Lower leg skin (tissue), 4 donors: ENCODE measurements at regions not wholly inside any gene's neighbourhood (a gene's known extent, or its start where the extent isn't known, plus 50 kb on each side); places are given as distances from the start of the nearest gene placed in this dataset.

ENCODE experiments used
- DNase-seq, 2 donors: peaks; one replicate each; pipeline ENCODE4 v3.0.0-alpha.2; 2019; ENCODE audit warnings: low spot score in 2 of 2
- H3K4me3 ChIP-seq: fragments of 200-600 bp; sonication (generic); 2 replicates; pipeline ENCODE4 v1.5.1; 2017; ENCODE audit warnings: mild to moderate bottlenecking, low read depth; ENCODE audit not compliant: poor library complexity, severe bottlenecking
- CTCF ChIP-seq, 3 donors: fragments of 450-650 bp; IDR thresholded peaks; one replicate each; pipeline ENCODE4 v1.5.1; 2016; ENCODE audit warnings: antibody characterized with exemption in 3 of 3, mild to moderate bottlenecking in 3 of 3, moderate library complexity in 2 of 3
- POLR2A ChIP-seq, 2 donors: fragments of 450-650 bp; IDR thresholded peaks; one replicate each; pipeline ENCODE4 v1.6.1; 2016 to 2017; ENCODE audit warnings: antibody characterized with exemption in 2 of 2, mild to moderate bottlenecking in 1 of 2, moderate library complexity in 1 of 2
- WGBS, 2 donors: methylation state at CpG; one replicate each; pipeline ENCODE4 v1.1.5; 2018; 5-methylcytosine and 5-hydroxymethylcytosine counted together
- intact Hi-C: fragments of 100-400 bp; cut with DNase I; formaldehyde crosslinking; loops from one replicate; pipeline ENCODE4 v1.15.0; 2023; ENCODE audit warnings: low total_unique reads

GRCh38 chr6:14682812-14683211 is 563.1 kb upstream of the JARID2 start:
- intact Hi-C loops, result no loop called here
- 96 to 100% methylated on average over 1 of the region's 1 CpG for WGBS, 2 donors
- DNase-seq, result no peak
- no peak overlapping the region for H3K4me3 ChIP-seq
- TF ChIP-seq POLR2A (IDR thresholded peaks at IDR 0.05), result no peak
- no peak for TF ChIP-seq CTCF (IDR thresholded peaks at IDR 0.05)

GRCh38 chr6:14689639-14690038 is 556.2 kb upstream of the JARID2 start:
- WGBS, 2 donors, result 80 to 85% methylated on average over 6 of the region's 6 CpGs
- intact Hi-C loops, result no loop called here
- H3K4me3 ChIP-seq, result no peak overlapping the region
- DNase-seq, result no peak
- TF ChIP-seq POLR2A (IDR thresholded peaks at IDR 0.05) (no peak), CTCF (IDR thresholded peaks at IDR 0.05) (no peak)

GRCh38 chr6:14690120-14691056 is 555.5 kb upstream of the JARID2 start:
- intact Hi-C loops, result no loop called here
- DNase-seq, result no peak
- WGBS, 2 donors, result 90 to 92% methylated on average over 8 of the region's 8 CpGs
- TF ChIP-seq CTCF (IDR thresholded peaks at IDR 0.05) (no peak), POLR2A (IDR thresholded peaks at IDR 0.05) (no peak)
- no peak overlapping the region for H3K4me3 ChIP-seq

- no peak for DNase-seq
- intact Hi-C loops, result no loop called here
- no peak overlapping the region for H3K4me3 ChIP-seq
- no peak for TF ChIP-seq CTCF (IDR thresholded peaks at IDR 0.05)
- TF ChIP-seq POLR2A (IDR thresholded peaks at IDR 0.05), result no peak
- 84 to 87% methylated on average over 1 of the region's 1 CpG for WGBS, 2 donors
These were observed 553.7 kb upstream of the JARID2 start for GRCh38 chr6:14692208-14692607.

GRCh38 chr6:14693301-14694192 is 552.3 kb upstream of the JARID2 start:
- 45 to 54% methylated on average over 10 of the region's 10 CpGs for WGBS, 2 donors
- no peak for DNase-seq
- TF ChIP-seq POLR2A (IDR thresholded peaks at IDR 0.05) (no peak), CTCF (IDR thresholded peaks at IDR 0.05) (no peak)
- H3K4me3 ChIP-seq, result no peak overlapping the region
- intact Hi-C loops, result no loop called here
